ENCODE measurements at regions not wholly inside any gene's neighbourhood (a gene's known extent, or its start where the extent isn't known, plus 50 kb on each side); places are given as distances from the start of the nearest gene placed in this dataset.

DNA sequence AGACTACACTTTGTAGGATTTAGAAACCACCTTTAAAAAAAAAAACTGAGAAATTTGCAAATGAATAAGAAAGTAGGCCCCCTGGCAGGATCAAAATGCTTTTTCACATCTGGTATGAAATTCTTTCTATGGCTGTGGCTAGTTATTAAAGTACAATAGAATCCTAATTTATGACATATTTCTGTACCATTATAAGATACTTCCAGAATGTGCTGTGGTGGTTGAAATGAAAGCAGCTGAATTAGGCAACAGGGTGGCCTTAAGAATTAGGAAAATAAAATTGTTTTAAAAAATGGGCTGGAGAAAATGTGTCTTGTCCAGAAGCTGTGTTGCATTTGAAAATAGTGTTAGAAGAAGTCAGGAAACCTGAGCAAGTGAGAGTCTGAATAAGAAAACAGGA is 85.9 kb upstream of the PDE3A start:
- Histone ChIP-seq H3K9ac (ENCODE audit: insufficient read depth, low read length) (no peak overlapping the region), H3K79me2 (ENCODE audit: control insufficient read depth, insufficient read depth, low read length) (no peaks in the 10 kb centered on the region), H4K20me1 (ENCODE audit: control insufficient read depth, extremely low read depth, insufficient read depth, low read length) (no peaks in the 10 kb centered on the region), H3K9me3 (ENCODE audit: control insufficient read depth, insufficient read depth, low read depth, low read length) (no peaks in the 10 kb centered on the region), H3K4me2 (ENCODE audit: extremely low read depth, insufficient read depth, low read length) (no peak overlapping the region), H2AFZ (ENCODE audit: low read length) (no peak overlapping the region), H3K36me3 (ENCODE audit: control insufficient read depth, insufficient read depth, low read length) (no peaks in the 10 kb centered on the region), H3K27ac (ENCODE audit: insufficient read depth, low read length) (no peak overlapping the region), H3K4me1 (ENCODE audit: control insufficient read depth, extremely low read depth, insufficient read depth, low read length) (no peaks in the 10 kb centered on the region), H3K4me3 (replicated peaks in 1 of 4; ENCODE audit: control extremely low read depth in 1 of 4, insufficient read depth in 1 of 4, low read depth in 3 of 4, low read length in 4 of 4) (no peak overlapping the region), H3K27me3 (ENCODE audit: control insufficient read depth, insufficient read depth, low read length) (no peaks in the 10 kb centered on the region)
- TF ChIP-seq, protein P1, sequence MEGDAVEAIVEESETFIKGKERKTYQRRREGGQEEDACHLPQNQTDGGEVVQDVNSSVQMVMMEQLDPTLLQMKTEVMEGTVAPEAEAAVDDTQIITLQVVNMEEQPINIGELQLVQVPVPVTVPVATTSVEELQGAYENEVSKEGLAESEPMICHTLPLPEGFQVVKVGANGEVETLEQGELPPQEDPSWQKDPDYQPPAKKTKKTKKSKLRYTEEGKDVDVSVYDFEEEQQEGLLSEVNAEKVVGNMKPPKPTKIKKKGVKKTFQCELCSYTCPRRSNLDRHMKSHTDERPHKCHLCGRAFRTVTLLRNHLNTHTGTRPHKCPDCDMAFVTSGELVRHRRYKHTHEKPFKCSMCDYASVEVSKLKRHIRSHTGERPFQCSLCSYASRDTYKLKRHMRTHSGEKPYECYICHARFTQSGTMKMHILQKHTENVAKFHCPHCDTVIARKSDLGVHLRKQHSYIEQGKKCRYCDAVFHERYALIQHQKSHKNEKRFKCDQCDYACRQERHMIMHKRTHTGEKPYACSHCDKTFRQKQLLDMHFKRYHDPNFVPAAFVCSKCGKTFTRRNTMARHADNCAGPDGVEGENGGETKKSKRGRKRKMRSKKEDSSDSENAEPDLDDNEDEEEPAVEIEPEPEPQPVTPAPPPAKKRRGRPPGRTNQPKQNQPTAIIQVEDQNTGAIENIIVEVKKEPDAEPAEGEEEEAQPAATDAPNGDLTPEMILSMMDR (conservative IDR thresholded peaks at IDR 0.05 in 1 of 2, IDR thresholded peaks at IDR 0.05 in 1 of 2; ENCODE audit: low read depth in 1 of 2, low read length in 2 of 2): no peak
- no peak for TF ChIP-seq EZH2 (IDR thresholded peaks at IDR 0.05; ENCODE audit: low read length, missing control alignments)
- peak in 1 of 2 donors; percentile 1 for DNase-seq (ENCODE audit: low read depth in 2 of 2)

DNA sequence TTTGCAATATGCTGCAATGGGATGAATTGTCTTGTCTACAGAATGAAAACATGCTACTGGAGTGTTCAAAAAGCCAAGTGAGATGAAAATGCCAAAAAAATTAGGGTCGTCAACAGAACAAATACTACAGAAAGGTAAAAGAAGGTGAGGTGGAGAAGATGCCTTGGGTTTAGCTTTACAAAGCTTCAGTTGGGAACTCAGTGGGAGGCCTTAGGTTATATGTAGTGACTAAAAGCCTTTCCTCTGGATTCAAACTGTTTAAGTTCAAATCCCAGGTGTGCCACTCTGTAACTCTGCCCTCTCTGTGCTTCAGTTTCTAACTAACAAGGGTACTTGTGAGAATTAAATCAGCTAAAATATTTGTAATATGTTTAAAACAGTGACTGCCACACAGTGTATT is 84.9 kb upstream of the PDE3A start:
- TF ChIP-seq, protein P1 (conservative IDR thresholded peaks at IDR 0.05 in 1 of 2, IDR thresholded peaks at IDR 0.05 in 1 of 2; ENCODE audit: low read depth in 1 of 2, low read length in 2 of 2): no peak
- no peak for TF ChIP-seq EZH2 (IDR thresholded peaks at IDR 0.05; ENCODE audit: low read length, missing control alignments)
- Histone ChIP-seq H3K79me2 (ENCODE audit: control insufficient read depth, insufficient read depth, low read length) (no peaks in the 10 kb centered on the region), H3K9ac (ENCODE audit: insufficient read depth, low read length) (no peak overlapping the region), H3K27ac (ENCODE audit: insufficient read depth, low read length) (no peak overlapping the region), H4K20me1 (ENCODE audit: control insufficient read depth, extremely low read depth, insufficient read depth, low read length) (no peaks in the 10 kb centered on the region), H3K9me3 (ENCODE audit: control insufficient read depth, insufficient read depth, low read depth, low read length) (no peaks in the 10 kb centered on the region), H2AFZ (ENCODE audit: low read length) (no peak overlapping the region), H3K4me2 (ENCODE audit: extremely low read depth, insufficient read depth, low read length) (no peak overlapping the region), H3K36me3 (ENCODE audit: control insufficient read depth, insufficient read depth, low read length) (no peaks in the 10 kb centered on the region), H3K27me3 (ENCODE audit: control insufficient read depth, insufficient read depth, low read length) (no peaks in the 10 kb centered on the region), H3K4me3 (replicated peaks in 1 of 4; ENCODE audit: control extremely low read depth in 1 of 4, insufficient read depth in 1 of 4, low read depth in 3 of 4, low read length in 4 of 4) (no peak overlapping the region), H3K4me1 (ENCODE audit: control insufficient read depth, extremely low read depth, insufficient read depth, low read length) (no peaks in the 10 kb centered on the region)
- no peak for DNase-seq (ENCODE audit: low read depth in 2 of 2)

DNA sequence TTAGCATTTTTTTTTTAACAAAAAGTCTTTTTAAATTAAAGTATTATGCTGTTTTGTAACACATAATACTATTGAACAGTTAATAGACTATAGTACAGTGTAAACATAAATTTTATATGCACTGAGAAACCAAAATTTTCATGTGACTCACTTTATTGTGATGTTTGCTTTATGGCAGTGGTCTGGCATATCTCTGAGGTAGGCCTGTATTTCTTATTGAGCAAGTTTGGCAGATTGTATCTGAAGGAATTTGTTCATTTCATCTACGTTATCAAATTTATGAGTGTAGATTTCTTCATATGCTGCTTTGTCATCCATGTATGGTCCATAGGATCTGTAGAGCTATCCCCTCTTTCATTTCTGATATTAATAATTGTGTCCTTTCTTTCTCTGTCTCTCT is 78.8 kb upstream of the PDE3A start:
- H3K9me3 ChIP-seq (ENCODE audit: control insufficient read depth, insufficient read depth, low read depth, low read length): no peaks in the 10 kb centered on the region
- H4K20me1 ChIP-seq (ENCODE audit: control insufficient read depth, extremely low read depth, insufficient read depth, low read length): no peaks in the 10 kb centered on the region
- TF ChIP-seq, protein P1 (conservative IDR thresholded peaks at IDR 0.05 in 1 of 2, IDR thresholded peaks at IDR 0.05 in 1 of 2; ENCODE audit: low read depth in 1 of 2, low read length in 2 of 2): no peak
- TF ChIP-seq EZH2 (IDR thresholded peaks at IDR 0.05; ENCODE audit: low read length, missing control alignments): no peak
- H3K79me2 ChIP-seq (ENCODE audit: control insufficient read depth, insufficient read depth, low read length): no peaks in the 10 kb centered on the region
- no peaks in the 10 kb centered on the region for H3K27me3 ChIP-seq (ENCODE audit: control insufficient read depth, insufficient read depth, low read length)
- H3K4me1 ChIP-seq (ENCODE audit: control insufficient read depth, extremely low read depth, insufficient read depth, low read length): no peaks in the 10 kb centered on the region
- H3K4me3 ChIP-seq (replicated peaks in 1 of 4; ENCODE audit: control extremely low read depth in 1 of 4, insufficient read depth in 1 of 4, low read depth in 3 of 4, low read length in 4 of 4): no peak overlapping the region
- no peak overlapping the region for H2AFZ ChIP-seq (ENCODE audit: low read length)
- no peak overlapping the region for H3K4me2 ChIP-seq (ENCODE audit: extremely low read depth, insufficient read depth, low read length)
- H3K9ac ChIP-seq (ENCODE audit: insufficient read depth, low read length): no peak overlapping the region
- H3K27ac ChIP-seq (ENCODE audit: insufficient read depth, low read length): no peak overlapping the region
- no peaks in the 10 kb centered on the region for H3K36me3 ChIP-seq (ENCODE audit: control insufficient read depth, insufficient read depth, low read length)
- no peak for DNase-seq (ENCODE audit: low read depth in 2 of 2)

Data from fibroblast of lung (primary cell).